G401 (cell line): ENCODE measurements at regions not wholly inside any gene's neighbourhood (a gene's known extent, or its start where the extent isn't known, plus 50 kb on each side); places are given as distances from the start of the nearest gene placed in this dataset.
"Not testable (repeated sequence)": the region's sequence is repeated elsewhere in the genome, so short reads cannot be mapped to it uniquely, and the experiment has no call there.

Experiments used
- DNase-seq: peaks from one replicate; pipeline ENCODE4 v3.0.0-alpha.2; 2015; ENCODE audit warnings: low spot score
- in situ Hi-C: cut with HindIII; loops from 2 replicates; pipeline ENCODE4 v1.10.0; 2016; ENCODE audit warnings: low sequenced_read_pairs, mixed read lengths

DNA sequence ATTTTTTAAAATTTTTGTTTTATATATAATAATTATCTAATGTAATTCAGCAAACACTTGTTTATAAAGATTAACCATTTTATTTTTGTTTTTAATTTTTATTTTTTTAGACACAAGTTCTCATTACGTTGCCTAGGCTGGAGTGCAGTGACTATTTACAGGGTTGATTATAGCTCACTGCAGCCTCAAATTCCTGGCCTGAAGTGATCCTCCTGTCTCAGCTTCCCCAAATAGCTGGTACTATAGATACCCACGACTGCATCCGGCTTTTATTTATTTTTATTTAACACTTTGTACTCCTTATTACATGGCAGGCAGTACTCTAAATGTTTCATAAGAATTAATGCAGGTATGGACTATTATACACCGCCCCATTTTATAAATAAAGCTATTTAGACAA, 288.7 kb downstream of the MDFIC start:
- DNase-seq = no peak
- in situ Hi-C loops = no loop called here

DNA sequence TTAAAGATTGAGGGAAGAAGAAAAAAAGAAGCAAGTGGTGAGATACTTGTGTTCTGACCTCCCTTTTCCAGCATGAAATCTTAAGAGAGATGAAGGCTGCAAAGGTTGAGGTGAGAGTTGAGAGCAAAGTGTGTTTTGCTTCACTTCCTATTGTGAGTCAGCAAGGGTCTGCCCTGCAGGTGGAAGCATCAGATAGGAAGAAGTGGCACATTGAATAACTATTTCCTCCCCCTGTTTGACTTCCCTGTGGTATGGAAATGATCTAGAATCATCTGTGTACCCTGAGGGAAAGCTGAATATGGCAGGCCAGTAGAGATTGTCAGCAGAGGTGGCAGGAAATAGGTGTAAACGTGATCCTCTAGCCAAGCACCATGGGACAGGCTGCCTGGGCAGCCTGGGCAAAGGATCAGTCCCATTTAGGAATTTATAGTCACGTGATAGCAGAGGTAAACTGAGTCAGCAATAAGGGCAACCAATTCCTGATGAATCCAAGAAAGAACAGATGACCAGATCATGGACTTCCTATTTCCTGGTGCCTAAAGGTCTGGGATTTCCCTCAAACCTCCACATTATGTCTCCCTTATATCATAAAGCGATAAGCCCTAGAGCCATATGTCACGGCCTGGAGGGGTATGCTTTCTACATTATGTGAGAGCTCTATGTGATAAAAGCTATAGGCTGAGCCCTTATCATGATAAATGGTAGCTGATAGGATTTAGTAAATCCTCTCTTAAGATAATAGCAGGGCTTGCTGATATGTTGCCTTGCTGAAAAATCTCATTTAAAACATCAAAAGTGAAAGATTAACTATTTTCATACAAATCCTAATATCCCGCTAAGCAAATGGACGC, 287.0 kb downstream of the MDFIC start:
- in situ Hi-C loops = no loop called here
- no peak for DNase-seq

- in situ Hi-C loops, DNase-seq: not testable (repeated sequence)
Measured at GRCh38 chr7:115206374-115206773, 284.5 kb downstream of the MDFIC start.

GRCh38 chr7:115198143-115198542, 276.2 kb downstream of the MDFIC start:
- in situ Hi-C loops = no loop called here
- no peak for DNase-seq

DNA sequence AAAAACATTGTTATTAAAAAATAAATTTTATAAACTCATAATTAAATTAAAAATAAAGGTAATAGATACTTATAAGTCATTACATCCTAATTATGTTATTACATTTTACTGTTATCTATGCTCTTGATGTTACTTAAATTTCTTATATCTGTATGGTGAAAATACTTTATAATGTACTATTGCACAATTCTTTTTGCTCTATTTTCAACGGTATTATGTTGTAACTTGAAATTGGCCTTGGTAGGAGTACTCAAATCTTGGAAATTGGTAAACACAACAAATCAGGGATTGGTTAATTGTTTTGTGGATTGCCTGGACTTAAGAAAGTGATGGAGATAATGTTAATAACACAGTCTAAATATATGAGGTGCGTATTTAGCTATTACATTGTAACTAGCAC, 273.3 kb downstream of the MDFIC start:
- in situ Hi-C loops = no loop called here
- DNase-seq = no peak

DNA sequence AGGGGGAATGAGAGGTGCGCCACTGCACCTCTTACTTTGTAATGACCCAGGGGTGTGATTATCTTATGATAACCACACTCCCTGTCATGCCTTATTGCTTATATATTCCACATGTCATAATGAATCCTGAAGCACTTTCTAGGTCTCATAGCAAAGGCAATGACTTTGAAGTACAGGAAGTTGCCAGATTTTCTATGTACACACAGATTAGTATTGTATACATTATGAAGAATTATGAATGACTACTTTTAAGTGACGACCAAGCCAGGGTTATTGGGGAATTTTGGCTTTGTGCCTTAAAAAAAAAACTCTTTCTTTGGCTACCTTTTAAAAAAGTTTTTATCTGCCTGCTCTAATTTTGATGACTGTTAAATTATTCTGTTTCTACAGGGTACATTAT, 269.6 kb downstream of the MDFIC start:
- in situ Hi-C loops = no loop called here
- no peak for DNase-seq

GRCh38 chr7:115183431-115184057, 261.6 kb downstream of the MDFIC start:
- in situ Hi-C loops = no loop called here
- DNase-seq = no peak

DNA sequence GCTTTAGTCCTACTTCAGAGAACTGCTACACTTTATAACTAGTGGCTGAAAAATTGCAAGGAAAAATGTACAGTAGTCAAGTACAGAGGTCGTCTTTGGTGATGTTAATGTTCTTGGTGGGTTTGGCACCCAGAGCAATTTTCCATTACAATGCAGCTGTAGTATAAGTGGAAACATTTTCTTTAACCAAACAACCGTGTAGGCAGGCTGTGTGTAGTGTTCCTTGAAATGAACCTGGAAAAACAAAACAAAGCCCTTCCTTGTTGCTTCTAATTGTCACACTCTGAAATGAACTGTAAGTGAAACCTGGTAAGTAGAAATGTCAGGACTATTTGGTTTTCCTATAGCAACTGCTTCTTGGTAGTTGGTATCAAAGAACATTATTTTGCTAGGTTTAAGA, 256.9 kb downstream of the MDFIC start:
- DNase-seq = no peak
- in situ Hi-C loops = no loop called here

DNA sequence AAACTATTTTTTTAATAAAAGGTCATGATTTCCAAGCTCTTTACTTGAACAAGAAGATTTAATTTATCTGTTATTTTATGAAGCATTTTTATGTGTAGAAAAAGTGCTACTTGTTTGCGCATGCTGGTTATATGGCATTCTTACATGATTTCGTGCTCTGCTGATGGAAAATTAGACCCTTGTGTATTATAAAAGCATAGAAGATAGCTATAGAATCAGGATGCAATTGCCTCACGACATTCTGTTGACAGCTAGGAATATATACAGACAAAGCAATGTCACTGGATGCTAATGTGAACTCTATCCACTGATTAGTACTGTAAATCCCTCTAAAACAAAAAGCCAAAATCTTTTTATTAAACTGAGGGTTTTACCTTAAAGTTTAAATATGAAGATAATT, 255.9 kb downstream of the MDFIC start:
- no peak for DNase-seq
- in situ Hi-C loops = no loop called here

DNA sequence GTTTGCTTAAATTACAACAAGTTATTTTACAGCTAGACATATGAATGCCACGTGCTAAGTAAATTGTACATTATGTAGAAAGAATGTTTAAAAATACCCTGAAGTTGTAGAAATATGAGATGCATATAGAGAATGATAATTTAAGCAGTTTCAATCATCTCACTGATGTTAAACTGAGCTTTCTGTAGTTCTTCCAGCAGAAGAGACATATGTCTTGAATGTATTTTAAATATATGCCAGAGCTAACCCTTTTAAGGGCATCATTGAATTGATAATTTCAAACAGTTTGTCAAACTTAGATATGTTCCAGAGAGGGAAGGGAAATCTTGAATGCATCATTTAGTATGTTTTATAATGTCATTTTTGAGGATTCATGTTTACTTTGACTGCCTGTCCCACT, 255.2 kb downstream of the MDFIC start:
- in situ Hi-C loops = no loop called here
- DNase-seq = no peak

DNA sequence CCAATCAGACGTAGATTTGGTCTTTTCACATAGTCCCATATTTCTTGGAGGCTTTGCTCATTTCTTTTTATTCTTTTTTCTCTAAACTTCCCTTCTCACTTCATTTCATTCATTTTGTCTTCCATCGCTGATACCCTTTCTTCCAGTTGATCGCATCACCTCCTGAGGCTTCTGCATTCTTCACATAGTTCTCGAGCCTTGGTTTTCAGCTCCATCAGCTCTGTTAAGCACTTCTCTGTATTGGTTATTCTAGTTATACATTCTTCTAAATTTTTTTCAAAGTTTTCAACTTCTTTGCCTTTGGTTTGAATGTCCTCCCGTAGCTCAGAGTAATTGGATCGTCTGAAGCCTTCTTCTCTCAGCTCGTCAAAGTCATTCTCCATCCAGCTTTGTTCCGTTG, 250.5 kb downstream of the MDFIC start:
- DNase-seq, in situ Hi-C loops: not testable (repeated sequence)

- in situ Hi-C loops = no loop called here
- no peak for DNase-seq
Measured at GRCh38 chr7:115153769-115154477, 232.0 kb downstream of the MDFIC start.

DNA sequence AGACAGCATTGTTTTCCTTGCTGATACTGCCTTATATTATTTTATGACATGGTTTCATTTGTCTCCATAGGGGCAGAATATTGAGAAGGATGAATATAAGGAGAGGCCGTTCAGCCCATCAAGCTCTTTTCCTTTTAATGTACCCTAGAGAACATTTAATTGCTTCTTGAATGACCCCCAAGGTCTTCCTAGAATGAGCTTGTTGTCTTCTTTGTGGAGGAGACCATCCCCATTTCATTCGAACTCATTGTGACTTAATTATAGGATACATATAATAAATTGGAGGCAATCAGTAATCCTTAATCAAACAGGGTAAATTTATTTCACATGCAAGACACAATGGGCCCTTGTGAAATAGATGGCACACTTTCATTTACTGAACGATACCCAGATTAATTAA, 231.3 kb downstream of the MDFIC start:
- no peak for DNase-seq
- in situ Hi-C loops = no loop called here

DNA sequence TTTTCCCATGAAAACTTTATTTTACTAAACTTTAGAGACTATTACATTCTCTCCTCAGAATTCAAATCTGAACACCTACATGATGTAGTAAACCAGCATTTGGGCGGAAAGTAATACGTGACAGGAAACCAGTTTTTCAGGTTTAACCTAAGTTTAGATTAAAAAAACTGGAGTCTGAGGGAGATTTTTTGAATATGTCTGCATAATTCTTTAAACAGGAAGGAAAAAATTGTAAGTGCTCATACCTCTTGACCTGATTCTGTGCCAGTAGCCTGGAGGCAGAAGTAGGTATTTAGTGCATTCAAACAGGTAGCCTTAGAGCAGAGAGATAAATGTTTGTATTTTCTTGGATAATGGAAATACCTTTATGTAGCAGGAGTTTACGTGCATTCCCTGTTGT, 224.3 kb downstream of the MDFIC start:
- in situ Hi-C loops = no loop called here
- no peak for DNase-seq

GRCh38 chr7:115145512-115145911, 223.6 kb downstream of the MDFIC start:
- in situ Hi-C loops = no loop called here
- no peak for DNase-seq

DNA sequence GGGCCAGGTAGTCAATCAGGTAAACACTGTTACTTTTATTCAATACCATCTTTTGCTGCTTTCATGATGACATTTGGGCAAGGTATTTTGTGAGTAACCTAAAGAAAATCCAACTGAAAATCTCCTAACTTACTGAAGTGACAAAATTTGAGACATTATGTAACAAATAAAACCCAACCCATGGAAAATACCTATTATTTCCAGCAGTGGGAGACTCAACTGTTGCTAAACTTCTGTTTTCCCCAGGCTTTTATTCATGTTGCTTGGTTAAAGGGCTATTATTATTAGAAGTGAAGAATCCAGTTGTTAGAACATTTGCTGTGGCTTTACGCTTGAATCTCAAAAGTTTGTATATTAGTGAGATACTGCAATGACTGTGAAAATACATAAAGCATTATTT, 215.9 kb downstream of the MDFIC start:
- in situ Hi-C loops = no loop called here
- no peak for DNase-seq

DNA sequence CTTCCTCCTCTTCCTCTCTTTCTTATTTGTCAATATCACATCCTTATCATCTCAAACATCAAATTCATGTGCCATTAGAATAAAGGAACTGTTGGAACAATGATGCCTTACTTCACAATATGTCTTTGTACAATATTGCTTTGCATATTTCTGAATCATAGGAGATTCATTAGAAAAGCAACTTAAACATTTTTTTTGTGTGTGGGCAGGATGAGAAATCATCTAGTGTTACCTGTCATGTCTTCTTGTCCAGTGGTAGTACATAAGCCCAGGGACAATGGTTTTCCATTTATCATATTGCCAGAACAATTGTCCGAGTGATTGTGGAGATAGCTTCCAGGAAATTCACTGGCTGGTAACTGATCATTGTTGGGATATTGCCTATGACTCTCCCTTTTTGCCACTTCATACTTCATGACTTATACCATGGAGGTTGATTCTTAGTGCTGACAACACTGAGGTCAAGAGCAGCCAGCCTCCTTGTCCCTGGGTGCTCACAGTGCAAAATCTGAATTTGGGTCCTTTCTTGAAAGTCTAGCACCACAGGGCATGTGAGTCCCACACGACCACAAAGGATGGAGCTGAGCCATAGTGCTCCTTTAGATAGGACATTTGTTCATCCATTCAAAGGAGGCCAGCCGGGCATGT, 215.0 kb downstream of the MDFIC start:
- in situ Hi-C loops = no loop called here
- DNase-seq = no peak

DNA sequence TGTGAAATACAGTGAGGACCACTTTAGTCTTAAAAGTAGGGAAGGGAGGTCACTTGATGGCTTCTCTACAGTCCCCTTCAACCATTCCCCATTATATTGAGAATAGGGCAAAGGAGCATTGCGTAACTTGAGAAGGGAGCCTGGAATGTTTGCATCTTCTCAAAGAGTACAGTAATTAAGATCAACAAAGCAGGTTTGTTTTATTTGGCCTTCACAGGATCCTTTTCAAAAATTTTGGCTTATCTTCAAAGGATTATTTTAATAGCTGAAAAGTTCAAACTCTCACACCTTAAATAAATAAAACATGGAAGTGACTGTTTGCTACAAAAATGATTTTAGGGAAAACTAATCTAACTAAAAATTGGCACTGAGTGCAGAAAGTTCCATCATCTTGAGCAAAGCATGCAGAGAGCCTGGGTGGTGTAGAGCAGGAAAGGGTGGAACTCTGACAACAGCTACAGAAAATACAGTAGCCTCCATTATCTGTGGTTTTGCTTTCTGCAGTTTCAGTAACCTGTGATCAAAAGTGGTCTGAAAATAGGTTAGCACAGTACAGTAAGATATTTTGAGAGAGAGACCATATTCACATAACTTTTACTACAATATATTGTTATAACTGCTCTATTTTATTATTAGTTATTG, 214.0 kb downstream of the MDFIC start:
- in situ Hi-C loops = no loop called here
- no peak for DNase-seq

DNA sequence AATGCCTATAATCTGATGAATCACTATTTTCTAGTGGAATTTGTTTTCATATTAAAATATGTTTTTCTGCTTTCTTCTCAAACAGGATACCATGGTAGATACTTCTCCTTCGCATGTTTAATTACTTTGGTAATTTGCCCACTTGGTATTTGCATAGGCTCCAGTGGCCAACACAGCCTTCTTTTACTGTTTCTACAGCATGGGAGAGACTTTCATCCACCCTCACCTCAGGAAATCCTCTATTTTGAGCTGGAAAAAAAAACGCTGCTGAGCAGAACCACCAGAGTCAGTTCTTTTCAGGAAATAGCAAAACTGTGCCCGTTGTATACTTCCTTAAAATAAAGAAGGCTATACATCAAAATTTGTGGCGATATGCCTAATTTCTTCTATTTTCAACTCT, 213.3 kb downstream of the MDFIC start:
- no peak for DNase-seq
- in situ Hi-C loops = no loop called here
